ENCODE measurements at regions not wholly inside any gene's neighbourhood (a gene's known extent, or its start where the extent isn't known, plus 50 kb on each side); places are given as distances from the start of the nearest gene placed in this dataset.

DNA sequence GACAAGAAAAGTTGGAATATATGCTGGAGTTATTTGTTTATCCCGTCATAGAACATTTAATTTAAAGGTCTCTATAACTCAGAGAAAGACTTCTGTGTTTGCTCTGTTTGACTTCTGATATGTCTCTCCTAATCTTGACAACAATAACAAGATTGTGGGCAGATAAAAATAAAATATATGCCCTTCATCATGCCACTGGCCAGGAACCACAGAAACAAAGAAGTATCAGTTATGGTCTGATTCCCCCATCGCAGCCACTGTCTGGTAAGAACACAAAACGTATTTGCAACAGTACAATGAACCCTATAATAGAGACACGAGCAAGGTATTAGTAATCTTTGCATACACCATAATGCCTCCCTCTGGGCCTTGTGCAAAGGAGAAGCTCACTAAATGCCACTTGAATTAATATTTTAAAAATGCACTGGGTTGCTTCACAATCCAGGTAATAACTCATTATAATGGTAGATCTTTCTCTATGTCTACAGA lies 1498.3 kb downstream of the CDH11 start:
- ATAC-seq (no peak), DNase-seq (ENCODE audit: low read depth, low spot score) (no peak), FAIRE-seq (no peak)
- ChIA-PET SMC1A (ENCODE audit: uncharacterized antibody, unreplicated experiment) (no interaction called here), RAD21 (ENCODE audit: unreplicated experiment) (no interaction called here), CTCF (no interaction called here), POLR2A (no interaction called here)
- no peak overlapping the region for H3K4me3 ChIP-seq
- no peaks in the 10 kb centered on the region for H3K4me1 ChIP-seq (ENCODE audit: control insufficient read depth, insufficient read depth, low read length)
- no peaks in the 10 kb centered on the region for H3K9me3 ChIP-seq (replicated peaks; ENCODE audit: control insufficient read depth, insufficient read depth, low read length)
- H4K20me1 ChIP-seq (ENCODE audit: control insufficient read depth, insufficient read depth): no peaks in the 10 kb centered on the region
- TF ChIP-seq MTA3 (IDR thresholded peaks at IDR 0.05; ENCODE audit: borderline replicate concordance, low read length) (no peak), KLF5 (IDR thresholded peaks at IDR 0.05; ENCODE audit: partially characterized antibody) (no peak), NFXL1 (IDR thresholded peaks at IDR 0.05; ENCODE audit: borderline replicate concordance) (no peak), POLR2AphosphoS2 (IDR thresholded peaks at IDR 0.05; ENCODE audit: low read depth, low read length) (no peak), NFIC (IDR thresholded peaks at IDR 0.05; ENCODE audit: low read depth, low read length) (no peak), MYC (IDR thresholded peaks at IDR 0.05; ENCODE audit: insufficient read depth, insufficient read length, insufficient replicate concordance, low read length, severe bottlenecking) (no peak)
- TF ChIP-seq, protein P1, sequence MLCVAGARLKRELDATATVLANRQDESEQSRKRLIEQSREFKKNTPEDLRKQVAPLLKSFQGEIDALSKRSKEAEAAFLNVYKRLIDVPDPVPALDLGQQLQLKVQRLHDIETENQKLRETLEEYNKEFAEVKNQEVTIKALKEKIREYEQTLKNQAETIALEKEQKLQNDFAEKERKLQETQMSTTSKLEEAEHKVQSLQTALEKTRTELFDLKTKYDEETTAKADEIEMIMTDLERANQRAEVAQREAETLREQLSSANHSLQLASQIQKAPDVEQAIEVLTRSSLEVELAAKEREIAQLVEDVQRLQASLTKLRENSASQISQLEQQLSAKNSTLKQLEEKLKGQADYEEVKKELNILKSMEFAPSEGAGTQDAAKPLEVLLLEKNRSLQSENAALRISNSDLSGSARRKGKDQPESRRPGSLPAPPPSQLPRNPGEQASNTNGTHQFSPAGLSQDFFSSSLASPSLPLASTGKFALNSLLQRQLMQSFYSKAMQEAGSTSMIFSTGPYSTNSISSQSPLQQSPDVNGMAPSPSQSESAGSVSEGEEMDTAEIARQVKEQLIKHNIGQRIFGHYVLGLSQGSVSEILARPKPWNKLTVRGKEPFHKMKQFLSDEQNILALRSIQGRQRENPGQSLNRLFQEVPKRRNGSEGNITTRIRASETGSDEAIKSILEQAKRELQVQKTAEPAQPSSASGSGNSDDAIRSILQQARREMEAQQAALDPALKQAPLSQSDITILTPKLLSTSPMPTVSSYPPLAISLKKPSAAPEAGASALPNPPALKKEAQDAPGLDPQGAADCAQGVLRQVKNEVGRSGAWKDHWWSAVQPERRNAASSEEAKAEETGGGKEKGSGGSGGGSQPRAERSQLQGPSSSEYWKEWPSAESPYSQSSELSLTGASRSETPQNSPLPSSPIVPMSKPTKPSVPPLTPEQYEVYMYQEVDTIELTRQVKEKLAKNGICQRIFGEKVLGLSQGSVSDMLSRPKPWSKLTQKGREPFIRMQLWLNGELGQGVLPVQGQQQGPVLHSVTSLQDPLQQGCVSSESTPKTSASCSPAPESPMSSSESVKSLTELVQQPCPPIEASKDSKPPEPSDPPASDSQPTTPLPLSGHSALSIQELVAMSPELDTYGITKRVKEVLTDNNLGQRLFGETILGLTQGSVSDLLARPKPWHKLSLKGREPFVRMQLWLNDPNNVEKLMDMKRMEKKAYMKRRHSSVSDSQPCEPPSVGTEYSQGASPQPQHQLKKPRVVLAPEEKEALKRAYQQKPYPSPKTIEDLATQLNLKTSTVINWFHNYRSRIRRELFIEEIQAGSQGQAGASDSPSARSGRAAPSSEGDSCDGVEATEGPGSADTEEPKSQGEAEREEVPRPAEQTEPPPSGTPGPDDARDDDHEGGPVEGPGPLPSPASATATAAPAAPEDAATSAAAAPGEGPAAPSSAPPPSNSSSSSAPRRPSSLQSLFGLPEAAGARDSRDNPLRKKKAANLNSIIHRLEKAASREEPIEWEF (IDR thresholded peaks at IDR 0.05; ENCODE audit: insufficient replicate concordance, low read depth, low read length): no peak
- 0% methylated on average over 4 of the region's 4 CpGs for WGBS (ENCODE audit: insufficient coverage, insufficient replicate concordance, low lambda C conversion rate, missing lambda C conversion rate)
- H3K36me3 ChIP-seq (ENCODE audit: control insufficient read depth in 2 of 2, insufficient read depth in 2 of 2, low read length in 1 of 2): no peaks in the 10 kb centered on the region
- no peak overlapping the region for H3K4me2 ChIP-seq (ENCODE audit: control insufficient read depth, insufficient read depth)
- no peak overlapping the region for H3K27ac ChIP-seq (ENCODE audit: control insufficient read depth, insufficient read depth)
- no peak overlapping the region for H3K9ac ChIP-seq (ENCODE audit: control insufficient read depth, insufficient read depth, low read length)
- H2AFZ ChIP-seq (ENCODE audit: control insufficient read depth, low read depth, low read length): no peak overlapping the region
- intact Hi-C loops (cut with micrococcal nuclease; ENCODE audit: unreplicated experiment): no loop called here
- in situ Hi-C loops (cut with MboI): no loop called here
- H3K27me3 ChIP-seq (replicated peaks in 1 of 2; ENCODE audit: control insufficient read depth in 2 of 2, insufficient read depth in 2 of 2, low read length in 1 of 2): no peaks in the 10 kb centered on the region
- no peaks in the 10 kb centered on the region for H3K79me2 ChIP-seq (ENCODE audit: control insufficient read depth, insufficient read depth, low read length)
- BruUV-seq (replicated peaks): no TSS peak
